ENCODE measurements at regions not wholly inside any gene's neighbourhood (a gene's known extent, or its start where the extent isn't known, plus 50 kb on each side); places are given as distances from the start of the nearest gene placed in this dataset.

DNA sequence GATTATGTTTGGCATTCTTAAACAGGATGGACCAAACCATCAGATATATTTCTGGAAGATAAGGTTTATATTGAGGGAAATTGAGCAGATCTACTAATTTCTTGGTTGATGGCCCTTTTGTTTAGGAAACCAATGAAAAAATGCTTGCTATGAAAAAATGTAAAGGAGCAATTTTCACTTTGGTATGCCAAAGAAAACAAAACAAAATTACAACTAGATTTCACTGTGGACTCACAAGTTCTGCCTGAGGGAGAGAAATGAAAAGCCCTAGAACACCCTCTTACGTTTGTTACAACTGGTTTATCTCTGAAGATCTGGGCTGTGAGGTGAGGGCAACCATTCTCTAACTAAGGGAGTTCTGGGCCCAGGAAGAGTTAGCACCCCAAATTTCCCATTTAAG, 122.5 kb upstream of the IL15 start:
- Histone ChIP-seq H3K27ac (no peak overlapping the region), H3K9me3 (no peaks in the 10 kb centered on the region), H3K36me3 (no peaks in the 10 kb centered on the region), H3K4me1 (no peaks in the 10 kb centered on the region), H3K27me3 (no peaks in the 10 kb centered on the region), H3K4me3 (no peak overlapping the region)
- intact Hi-C loops (cut with DNase I): no loop called here
- DNase-seq (no peak), ATAC-seq (no peak)
- TF ChIP-seq, protein P1, sequence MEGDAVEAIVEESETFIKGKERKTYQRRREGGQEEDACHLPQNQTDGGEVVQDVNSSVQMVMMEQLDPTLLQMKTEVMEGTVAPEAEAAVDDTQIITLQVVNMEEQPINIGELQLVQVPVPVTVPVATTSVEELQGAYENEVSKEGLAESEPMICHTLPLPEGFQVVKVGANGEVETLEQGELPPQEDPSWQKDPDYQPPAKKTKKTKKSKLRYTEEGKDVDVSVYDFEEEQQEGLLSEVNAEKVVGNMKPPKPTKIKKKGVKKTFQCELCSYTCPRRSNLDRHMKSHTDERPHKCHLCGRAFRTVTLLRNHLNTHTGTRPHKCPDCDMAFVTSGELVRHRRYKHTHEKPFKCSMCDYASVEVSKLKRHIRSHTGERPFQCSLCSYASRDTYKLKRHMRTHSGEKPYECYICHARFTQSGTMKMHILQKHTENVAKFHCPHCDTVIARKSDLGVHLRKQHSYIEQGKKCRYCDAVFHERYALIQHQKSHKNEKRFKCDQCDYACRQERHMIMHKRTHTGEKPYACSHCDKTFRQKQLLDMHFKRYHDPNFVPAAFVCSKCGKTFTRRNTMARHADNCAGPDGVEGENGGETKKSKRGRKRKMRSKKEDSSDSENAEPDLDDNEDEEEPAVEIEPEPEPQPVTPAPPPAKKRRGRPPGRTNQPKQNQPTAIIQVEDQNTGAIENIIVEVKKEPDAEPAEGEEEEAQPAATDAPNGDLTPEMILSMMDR (IDR thresholded peaks at IDR 0.05): no peak

DNA sequence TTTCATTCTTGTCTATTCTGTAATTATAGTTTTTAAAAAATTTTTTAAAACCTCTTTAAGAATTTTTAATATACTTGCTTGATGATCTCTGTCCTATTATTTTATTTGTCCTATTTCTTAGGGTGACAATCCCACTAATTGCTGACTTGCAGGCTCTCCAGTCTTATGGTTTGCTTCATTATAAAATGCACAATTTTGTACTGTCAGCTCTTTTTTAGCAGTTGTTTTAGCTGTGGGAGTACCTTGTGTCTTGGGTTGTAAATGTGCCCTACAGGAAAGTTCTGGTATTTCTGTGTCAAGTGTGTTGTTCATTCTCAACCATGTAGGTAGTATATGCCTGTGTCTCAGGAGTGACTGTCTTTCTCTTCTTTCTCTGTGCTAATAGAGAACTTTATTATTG, 118.2 kb upstream of the IL15 start:
- no peak for ATAC-seq
- H3K4me1 ChIP-seq: no peaks in the 10 kb centered on the region

DNA sequence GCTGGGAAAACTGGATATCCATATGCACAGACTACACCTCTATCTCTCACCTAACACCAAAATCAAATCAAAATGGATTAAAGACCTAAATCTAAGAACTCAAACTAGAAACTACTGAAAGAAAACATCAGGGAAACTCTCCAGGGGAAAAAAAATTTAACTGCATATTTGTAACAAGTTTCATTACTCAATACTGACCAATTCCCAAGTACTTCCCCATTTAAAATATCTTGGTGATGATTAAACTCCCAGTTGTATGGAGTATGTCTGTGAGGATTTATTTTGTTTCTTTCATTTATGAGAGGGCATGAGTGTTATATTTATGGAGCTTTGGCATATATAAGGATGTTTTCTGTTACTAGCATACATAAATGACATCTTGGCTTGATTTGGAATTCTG, 112.3 kb upstream of the IL15 start:
- ATAC-seq: no peak
- TF ChIP-seq, protein P1 (IDR thresholded peaks at IDR 0.05): no peak
- DNase-seq: no peak
- Histone ChIP-seq H3K4me1 (no peaks in the 10 kb centered on the region), H3K4me3 (no peak overlapping the region), H3K9me3 (peaks cover 6% of the 10 kb centered on the region), H3K27ac (no peak overlapping the region), H3K27me3 (no peaks in the 10 kb centered on the region), H3K36me3 (no peaks in the 10 kb centered on the region)
- intact Hi-C loops (cut with DNase I): no loop called here

More for the DNA sequence above, 118.2 kb upstream of the IL15 start:
- Histone ChIP-seq H3K36me3 (no peaks in the 10 kb centered on the region), H3K9me3 (no peaks in the 10 kb centered on the region), H3K4me3 (no peak overlapping the region), H3K27me3 (no peaks in the 10 kb centered on the region), H3K27ac (no peak overlapping the region)
- intact Hi-C loops (cut with DNase I): no loop called here
- TF ChIP-seq, protein P1 (IDR thresholded peaks at IDR 0.05): no peak
- DNase-seq: no peak

DNA sequence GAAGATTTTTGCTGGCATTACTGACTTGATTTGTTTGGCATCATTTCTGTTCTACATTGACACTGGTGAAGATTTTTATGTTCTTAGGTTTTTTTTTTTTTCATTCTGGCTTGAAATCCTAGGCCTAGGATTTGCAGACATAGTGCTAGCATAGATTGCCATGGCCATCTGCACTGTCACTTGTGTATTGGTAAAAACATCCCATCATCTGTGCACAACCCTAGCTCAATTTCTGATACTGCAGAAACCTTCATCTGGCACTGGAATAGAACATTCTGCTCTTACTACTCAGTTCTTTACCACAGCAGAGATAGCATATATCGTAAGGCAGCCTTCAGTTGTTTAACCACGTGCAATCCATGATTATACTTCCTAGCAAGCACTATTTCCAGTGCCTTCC, 111.5 kb upstream of the IL15 start:
- intact Hi-C loops (cut with DNase I): no loop called here
- TF ChIP-seq, protein P1 (IDR thresholded peaks at IDR 0.05): no peak
- Histone ChIP-seq H3K36me3 (no peaks in the 10 kb centered on the region), H3K27ac (no peak overlapping the region), H3K4me1 (no peaks in the 10 kb centered on the region), H3K4me3 (no peak overlapping the region), H3K27me3 (no peaks in the 10 kb centered on the region), H3K9me3 (peaks cover 6% of the 10 kb centered on the region)
- no peak for ATAC-seq
- no peak for DNase-seq

DNA sequence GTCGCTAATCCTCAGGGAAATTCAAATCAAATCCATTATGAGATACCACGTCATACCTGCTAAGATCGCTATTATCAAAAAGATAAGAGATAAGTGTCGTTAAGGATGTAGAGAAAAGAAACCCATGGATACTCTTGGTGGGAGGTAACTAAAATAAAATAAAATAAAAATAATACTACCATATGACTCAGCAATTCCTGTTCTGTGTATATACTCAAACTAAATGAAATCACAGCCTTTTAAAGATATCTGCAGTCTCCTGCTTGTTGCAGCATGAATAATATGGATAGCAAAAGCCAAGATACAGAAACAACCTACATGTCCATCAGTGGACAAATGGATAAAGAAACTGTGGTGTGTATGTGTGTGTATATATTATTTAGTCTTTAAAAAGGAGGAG, 105.8 kb upstream of the IL15 start:
- intact Hi-C loops (cut with DNase I): no loop called here
- H3K4me1 ChIP-seq: no peaks in the 10 kb centered on the region
- TF ChIP-seq, protein P1 (IDR thresholded peaks at IDR 0.05): no peak
- no peak overlapping the region for H3K4me3 ChIP-seq
- no peak overlapping the region for H3K27ac ChIP-seq
- H3K27me3 ChIP-seq: no peaks in the 10 kb centered on the region
- ATAC-seq: no peak
- no peaks in the 10 kb centered on the region for H3K36me3 ChIP-seq
- no peak for DNase-seq
- H3K9me3 ChIP-seq: peaks cover 6% of the 10 kb centered on the region

DNA sequence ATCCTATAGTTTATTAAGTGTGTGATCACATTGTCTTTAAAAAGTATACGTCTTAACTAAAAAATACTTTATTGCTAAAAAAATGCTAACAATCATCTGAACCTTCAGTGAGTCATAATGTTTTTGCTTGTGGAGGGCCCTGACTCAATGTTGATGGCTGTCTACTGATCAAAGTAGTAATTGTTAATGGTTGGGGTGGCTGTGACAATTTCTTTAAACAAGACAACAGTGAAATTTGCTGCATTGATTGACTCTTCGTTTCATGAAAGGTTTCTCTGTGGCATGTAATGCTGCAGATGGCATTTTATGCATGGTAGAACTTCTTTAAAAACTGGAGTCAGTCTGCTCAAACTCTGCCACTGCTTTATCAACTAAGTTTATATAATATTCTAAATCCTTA, 101.4 kb upstream of the IL15 start:
- ATAC-seq (no peak), DNase-seq (no peak)
- Histone ChIP-seq H3K4me3 (no peak overlapping the region), H3K27me3 (no peaks in the 10 kb centered on the region), H3K27ac (no peak overlapping the region), H3K36me3 (no peaks in the 10 kb centered on the region), H3K9me3 (no peaks in the 10 kb centered on the region), H3K4me1 (no peaks in the 10 kb centered on the region)
- TF ChIP-seq, protein P1 (IDR thresholded peaks at IDR 0.05): no peak
- intact Hi-C loops (cut with DNase I): no loop called here

All from upper lobe of right lung (tissue), 1 donor.